ENCODE measurements at regions not wholly inside any gene's neighbourhood (a gene's known extent, or its start where the extent isn't known, plus 50 kb on each side); places are given as distances from the start of the nearest gene placed in this dataset.
"Not testable (repeated sequence)": the region's sequence is repeated elsewhere in the genome, so short reads cannot be mapped to it uniquely, and the experiment has no call there.

DNA sequence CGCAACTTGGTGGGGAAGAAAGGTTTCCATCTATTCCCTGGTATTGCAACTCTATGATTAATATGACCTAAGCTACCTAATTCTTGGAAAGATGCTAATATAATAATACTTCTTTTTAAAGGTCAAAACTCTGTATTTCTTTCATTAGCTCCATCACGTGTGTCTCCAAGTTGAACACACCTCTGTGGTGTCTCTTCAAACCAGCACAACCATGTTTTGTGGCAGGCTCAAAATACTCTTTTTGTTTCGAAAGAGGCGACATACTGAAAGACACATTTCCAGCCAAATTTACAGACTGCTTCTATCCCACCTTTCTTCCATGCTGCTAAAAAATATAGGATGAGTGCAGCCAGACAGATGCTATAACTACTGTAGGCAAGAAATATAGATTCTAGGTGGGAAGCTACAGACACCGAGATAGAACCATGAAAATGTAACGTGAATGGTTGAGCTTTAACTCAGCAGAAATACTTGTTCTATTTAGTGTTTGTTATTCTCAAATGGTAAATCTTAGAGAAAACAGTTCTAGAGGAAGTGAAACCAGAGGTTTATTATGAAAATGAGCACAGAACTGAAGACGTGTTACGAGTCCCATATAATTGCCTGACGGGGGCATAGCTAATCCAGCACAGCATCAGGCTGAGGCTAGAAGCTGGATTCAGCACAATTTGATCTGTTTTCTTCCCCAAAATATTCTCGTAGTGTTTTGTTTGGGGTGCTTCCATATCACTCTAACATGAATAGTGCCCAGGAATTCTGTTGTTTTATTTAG, 991.5 kb upstream of the FANCL start:
- intact Hi-C loops (cut with micrococcal nuclease), result no loop called here

DNA sequence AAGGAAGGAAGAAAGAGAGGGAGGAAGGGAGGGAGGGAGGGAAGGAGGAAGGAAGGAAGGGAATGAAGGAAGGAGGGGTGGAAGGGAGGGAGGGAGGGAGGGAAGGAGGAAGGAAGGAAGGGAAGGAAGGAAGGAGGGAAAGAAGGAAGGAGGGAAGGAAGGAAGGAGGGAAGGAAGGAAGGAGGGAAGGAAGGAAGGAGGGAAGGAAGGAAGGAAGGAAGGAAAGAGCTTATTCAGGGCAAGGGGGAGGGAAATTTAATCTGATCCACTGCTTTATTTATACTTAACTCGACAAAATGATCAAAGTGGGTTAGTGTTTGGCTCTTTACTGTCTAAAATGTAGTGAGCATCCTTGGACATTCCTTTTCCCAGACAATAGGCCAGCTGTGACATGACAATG, 985.2 kb upstream of the FANCL start:
- intact Hi-C loops (cut with micrococcal nuclease), result not testable (repeated sequence)

DNA sequence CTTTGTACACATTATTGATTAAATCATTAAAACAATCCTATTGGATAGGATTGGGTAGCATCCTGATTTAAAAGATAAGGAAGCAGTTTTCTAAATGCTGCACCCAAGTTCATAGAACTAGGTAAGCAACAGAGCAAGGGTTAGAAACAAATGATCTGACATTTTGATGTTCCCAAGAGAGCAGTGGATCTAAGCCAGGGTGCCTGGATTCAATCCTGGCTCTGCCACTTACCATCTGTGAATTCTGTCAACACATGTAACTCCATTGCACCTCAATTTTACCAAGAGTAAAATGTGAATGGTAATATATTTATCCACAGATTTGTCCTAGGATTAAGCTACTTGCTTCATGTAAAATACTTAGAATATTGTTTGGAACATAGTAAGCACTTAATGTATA, 982.6 kb upstream of the FANCL start:
- intact Hi-C loops (cut with micrococcal nuclease), result no loop called here

DNA sequence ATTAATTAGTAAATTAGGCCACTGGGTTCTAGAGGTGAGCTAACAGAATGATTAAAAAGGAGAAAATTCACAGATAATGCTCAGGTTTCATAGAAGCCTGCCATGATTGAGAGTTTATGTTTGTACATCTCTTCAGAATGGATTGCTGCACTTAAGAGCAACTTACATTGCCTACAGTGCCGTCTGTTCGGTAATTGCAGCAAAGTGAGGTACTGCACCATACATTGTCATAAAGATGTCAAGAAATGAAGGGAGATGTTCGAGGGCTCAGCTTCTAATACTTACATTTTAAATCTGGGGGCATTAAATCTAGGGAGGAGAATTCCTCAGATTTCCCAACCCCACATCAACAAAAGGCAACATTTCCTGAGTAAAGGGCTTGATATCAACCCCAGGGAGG, 976.2 kb upstream of the FANCL start:
- intact Hi-C loops (cut with micrococcal nuclease), result no loop called here

DNA sequence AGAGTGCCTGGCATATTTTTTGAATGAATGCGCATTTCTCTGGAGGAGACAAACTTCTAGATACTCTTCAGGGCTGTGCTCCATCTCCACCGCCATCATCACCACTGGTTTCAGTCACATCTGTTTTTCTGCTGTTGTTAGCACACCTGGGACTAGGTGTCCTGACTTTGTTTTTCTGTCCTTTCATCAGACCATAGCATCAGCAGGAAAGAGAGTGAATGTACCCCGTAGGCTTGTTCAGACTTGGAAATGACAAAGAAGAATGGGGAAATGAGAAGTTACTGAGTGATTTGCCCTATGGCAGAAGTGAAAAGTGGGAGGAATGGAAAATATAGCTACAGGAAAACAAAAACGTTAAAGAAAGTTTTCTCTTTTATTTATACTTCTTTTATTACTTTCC, 965.2 kb upstream of the FANCL start:
- intact Hi-C loops (cut with micrococcal nuclease), result loop anchor here (1.0 kb wide), 1 partner anchor 29 kb away; no protein-coding TSS in a partner anchor

DNA sequence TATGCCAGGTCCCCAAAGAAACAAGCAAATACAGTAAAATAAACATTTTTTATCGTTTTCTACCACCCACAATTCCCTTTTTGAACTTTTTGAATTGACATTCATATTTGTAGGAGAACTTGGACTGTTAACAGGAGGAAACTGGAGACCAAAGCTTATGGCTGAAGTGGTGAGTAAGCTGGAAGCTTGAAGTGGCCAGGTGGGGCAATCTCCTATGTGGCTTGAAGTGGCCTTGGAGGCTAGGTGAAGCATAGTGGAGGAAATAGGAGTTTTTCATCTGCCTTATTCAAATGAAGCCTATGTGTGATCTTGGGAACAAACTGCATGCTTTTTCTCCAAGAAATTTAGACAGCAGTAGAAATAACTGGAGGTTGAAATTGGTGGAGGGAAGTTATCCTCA, 962.9 kb upstream of the FANCL start:
- intact Hi-C loops (cut with micrococcal nuclease), result no loop called here

DNA sequence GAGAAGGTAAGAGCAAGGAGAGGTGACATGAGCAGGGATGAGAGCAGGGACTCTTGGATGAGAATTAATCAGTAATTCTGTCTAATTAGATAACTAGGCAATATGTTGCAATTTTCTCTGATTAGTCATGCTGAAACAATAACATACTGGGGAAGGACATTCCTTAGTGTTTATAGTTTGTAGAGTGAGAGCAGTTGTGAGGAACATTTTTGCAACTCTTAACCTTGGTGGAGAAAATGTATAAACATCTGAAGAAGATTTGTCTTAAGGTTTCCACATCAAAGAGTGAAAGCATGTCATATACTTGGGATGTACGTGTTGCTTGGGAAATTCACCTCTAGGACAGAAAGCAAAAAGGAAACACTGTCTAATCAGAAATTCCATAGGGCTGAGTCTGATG, 955.4 kb upstream of the FANCL start:
- intact Hi-C loops (cut with micrococcal nuclease), result no loop called here

DNA sequence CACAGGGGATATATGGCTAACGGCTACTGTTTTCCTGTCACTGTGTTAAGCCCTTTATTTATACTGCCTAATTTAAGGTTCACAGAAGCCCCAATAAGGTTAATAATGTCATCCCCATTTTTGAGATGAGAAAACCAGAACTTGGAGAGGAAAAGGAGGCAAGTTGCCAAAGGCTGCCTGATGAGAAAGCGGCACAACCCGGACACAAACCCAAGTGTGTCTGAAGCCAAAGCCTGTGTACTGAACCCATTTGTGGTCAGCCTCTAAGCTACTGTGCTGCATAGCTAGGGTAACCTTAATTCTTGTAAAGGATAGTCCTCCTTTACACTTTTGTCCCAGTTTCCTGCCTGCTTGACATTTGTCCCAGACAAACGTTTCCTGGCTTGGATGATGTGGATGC, 954.7 kb upstream of the FANCL start:
- intact Hi-C loops (cut with micrococcal nuclease), result no loop called here

DNA sequence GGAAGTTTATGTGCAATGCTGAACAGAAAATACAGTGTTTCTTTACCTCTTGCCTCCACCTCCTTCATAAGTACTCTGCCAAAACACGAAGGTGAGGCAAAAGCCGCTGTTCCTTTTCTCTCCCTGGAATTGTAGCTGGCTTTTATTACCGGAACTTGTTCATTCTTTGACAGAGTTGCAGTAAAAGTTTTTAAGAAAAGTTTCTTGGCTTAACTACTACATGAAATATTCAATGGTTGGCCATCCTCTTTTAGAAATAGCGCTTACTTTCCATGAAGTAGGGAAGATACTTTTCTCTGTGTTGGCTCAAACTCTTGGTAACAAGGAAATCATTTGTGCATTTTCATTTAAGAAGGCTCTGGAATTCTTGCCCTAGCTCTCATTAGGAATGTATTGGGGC, 950.7 kb upstream of the FANCL start:
- intact Hi-C loops (cut with micrococcal nuclease), result no loop called here

DNA sequence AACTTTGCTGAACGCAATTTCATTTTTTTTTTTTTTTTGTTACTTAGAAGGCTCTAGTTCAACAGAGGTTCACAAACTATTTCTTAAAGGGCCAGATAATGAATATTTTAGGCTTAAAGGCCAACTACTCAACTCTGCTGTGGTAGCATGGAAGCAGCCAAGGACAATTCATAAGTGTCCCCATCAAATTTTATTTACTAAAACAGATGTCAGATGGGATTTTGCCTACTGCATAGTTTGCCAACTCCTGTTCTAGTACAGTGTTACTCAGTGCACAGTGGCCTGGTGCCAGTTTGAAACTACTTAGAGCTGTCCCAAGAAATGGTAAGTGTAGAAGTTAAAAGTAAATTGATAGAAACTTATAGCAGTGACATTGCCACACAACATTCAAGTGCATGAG, 949.4 kb upstream of the FANCL start:
- intact Hi-C loops (cut with micrococcal nuclease), result no loop called here

DNA sequence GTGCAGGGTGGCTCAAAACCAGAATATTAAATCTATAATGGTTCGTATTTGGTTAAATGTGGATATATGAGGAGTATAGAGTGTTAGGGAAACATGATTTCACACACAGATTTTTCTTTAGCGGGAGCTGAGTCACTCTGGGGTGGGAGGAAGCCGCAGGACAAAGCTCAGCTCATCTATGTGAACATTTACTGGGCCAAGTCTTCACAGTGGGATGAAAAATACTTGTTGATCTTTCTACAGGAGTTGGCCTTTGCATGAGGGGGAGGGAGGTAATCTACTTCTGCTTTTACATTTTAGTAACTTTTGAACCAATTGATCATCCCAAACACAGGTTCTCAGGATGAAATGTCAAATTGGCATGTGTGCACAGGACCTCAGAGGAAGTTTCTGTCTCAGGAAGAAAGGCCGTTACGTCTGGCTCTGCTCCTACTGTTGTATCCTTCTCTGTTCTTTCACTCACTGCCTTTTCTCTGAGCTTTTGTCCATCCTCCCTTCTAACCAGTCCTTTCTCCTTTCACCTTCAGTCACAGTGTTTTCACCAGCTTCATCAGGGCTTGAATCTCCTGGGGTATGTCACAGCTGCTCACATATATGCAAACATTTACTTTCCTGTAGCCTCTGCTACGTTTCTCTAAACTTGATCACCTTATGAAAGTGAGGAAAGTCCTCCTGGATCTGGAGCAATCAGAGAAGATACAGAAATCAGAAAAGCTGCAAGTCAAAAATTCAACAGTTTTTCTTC, 943.3 kb upstream of the FANCL start:
- intact Hi-C loops (cut with micrococcal nuclease), result no loop called here

DNA sequence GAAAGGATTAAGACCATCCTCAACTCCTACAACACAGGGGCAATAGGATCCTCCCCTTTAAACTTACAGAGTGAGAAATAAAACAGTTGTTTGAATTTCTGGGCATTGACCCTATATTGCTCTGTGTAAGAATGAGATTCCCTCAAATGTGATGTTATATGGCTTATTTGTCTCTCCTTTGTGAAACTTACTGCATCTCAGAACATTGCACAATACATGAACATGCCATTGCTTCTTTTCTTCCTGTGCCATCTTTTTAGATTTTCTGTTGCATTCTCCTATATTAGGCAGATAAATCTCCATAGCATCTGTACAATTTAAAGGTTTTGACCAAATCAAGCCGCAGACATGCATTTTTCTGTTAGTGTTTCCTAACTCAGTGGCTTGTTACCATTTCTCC, 941.9 kb upstream of the FANCL start:
- intact Hi-C loops (cut with micrococcal nuclease), result no loop called here

DNA sequence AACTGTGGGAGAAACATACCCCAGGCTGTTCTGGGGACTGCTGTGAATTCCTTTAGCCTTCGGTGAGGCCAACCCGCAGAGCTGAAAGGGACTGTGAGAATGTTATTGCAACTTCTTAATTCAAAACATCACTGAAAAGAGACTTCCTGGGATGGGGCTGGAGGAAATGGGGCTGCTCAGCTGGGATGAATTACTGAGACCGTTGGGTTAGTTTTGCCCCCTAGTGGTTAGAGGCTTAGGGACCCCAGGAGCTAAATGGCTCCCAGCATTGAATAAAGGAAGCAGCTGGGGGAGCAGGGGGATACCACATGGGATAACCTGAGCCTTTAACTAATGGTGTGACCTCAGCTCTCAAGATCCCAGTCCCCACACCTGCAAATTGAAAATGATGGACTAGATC, 941.1 kb upstream of the FANCL start:
- intact Hi-C loops (cut with micrococcal nuclease), result no loop called here

DNA sequence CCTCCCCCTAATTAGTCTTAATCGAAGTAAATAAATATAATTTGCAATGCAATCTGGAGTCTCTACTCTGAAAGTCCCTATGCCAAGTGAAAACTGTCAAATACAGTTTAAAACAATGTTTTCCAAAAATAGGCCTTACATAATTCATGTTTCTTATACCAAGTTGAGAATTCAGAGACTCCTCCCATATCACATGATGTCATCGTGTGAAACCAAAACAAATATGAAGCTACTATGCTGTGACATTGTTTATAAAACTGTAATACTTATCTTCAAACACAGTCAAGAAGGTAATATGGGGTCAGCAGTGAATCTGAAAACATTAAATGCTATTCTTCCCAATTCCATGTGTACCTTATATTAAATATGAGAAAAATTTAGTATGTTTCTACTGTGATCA, 940.2 kb upstream of the FANCL start:
- intact Hi-C loops (cut with micrococcal nuclease), result no loop called here

DNA sequence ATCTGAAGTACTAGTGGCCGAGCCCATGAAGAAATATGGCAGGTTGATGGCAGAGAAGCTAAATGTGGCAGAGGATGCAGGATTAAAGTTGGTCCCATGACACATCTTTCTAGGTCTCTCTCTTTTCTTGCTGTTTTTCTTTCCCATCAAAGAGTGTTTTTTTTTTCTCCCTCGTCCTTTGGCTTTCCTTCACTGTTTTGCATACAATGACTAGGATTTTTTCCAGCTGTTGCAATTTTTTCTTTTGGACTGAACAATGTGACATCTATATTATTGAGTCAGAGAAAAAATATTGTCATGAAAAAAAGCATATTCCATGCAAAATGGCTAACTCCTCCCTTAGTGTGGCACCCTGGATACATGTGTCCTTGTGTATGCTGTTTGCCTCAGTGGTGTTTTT, 939.5 kb upstream of the FANCL start:
- intact Hi-C loops (cut with micrococcal nuclease), result no loop called here

DNA sequence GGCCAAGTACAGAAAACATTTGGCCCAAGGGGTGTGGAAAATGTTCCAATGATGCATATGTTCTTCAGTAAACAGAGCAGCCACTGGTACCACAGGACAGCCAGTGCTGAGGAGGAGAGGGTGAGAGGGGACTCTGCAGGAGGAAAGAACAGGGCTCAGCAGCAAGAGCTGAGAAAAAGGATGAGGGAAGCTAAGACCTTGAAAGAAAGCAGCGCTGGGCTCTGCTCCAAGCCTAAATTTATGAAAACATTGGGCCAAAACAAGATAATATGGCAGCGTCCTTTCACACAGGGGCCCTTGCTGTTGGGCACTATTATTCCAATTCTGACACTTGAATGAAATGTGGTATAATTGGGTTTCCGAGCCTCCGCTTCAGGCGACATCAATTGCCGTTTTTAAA, 939.0 kb upstream of the FANCL start:
- intact Hi-C loops (cut with micrococcal nuclease), result no loop called here

DNA sequence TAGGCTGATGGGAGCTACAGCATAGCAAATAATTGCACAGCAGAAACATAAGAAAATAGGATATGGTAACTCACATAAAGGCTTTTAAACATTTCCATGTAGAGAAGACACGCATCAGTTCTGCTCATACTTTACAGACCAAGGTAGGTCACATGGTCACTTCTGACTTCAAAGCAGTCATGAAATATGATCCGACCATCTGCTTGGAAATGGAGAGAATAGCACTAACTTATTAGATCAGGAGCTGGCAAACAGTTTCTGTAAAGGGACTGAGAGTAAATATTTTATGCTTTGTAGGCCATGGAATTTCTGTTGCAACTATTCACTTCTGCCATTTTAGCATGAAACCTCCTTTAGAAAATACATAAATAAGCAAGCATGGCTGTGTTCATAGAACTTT, 936.6 kb upstream of the FANCL start:
- intact Hi-C loops (cut with micrococcal nuclease), result no loop called here

DNA sequence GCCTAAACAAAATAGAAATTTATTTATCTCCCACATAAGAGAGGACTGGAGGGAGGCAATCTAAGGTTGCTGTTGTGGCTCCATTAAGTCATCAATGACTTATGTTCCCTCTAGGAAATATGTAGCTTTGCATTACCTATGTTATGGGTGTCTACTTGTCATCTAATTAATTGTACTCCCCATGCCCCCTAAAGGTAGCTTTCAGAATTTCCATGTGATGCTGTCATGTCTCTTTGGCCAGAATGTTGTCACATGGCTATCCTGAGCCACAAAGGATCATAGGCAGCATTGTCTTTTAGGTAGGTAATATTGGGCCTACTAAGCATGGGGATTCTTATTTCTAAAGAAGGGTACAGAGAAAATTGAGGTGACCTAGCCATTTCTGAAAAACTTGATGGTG, 935.6 kb upstream of the FANCL start:
- intact Hi-C loops (cut with micrococcal nuclease), result no loop called here

DNA sequence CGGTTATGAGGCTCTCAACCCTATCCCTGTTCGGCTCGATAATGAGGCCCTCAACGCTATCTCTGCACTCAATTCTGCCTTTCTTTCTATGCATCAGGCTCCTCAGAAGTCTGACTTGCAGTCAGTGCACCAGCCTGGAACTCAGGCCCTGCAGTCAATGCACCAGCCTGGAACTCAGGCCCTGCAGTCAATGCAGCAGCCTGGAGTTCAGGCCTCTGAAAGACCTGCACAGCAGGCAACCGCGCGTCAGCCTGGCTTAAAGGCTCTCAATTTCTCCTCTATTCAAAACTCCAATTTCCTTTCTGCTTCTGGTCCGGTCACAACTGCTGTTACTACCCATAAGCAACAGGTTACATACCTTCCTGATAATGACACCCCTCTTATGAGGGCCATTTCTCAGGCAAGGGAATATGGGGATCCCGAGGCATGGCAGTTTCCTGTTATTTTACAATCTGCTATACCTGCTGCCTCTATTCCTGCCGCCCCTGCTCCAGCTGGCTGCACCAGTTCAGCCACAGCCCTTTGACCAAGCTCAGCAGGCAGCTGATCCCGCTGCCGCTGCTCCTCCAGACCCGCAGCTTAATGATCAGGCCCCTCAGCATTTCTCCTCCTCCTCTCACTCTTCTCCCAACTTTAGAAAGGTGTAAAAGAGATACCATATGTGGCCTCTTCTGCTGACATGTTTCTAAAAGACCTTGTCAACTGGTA, 933.6 kb upstream of the FANCL start:
- intact Hi-C loops (cut with micrococcal nuclease), result no loop called here

DNA sequence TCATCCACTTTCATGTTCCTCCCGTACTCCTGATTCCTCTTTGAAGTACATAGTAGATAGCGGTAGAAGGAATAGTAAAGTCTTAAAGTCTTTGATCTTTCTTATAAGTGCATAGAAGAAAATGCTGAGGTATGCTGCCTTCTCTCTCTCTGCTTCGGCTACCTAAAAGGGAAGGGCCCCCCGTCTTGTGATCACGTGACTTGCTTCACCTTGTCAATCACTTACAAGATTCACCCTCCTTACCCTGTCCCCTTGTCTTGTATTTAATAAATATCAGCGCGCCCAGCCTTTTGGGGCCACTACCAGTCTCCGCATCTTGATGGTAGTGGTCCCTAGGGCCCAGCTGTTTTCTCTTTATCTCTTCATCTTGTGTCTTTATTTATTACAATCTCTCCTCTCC, 932.2 kb upstream of the FANCL start:
- intact Hi-C loops (cut with micrococcal nuclease), result no loop called here

DNA sequence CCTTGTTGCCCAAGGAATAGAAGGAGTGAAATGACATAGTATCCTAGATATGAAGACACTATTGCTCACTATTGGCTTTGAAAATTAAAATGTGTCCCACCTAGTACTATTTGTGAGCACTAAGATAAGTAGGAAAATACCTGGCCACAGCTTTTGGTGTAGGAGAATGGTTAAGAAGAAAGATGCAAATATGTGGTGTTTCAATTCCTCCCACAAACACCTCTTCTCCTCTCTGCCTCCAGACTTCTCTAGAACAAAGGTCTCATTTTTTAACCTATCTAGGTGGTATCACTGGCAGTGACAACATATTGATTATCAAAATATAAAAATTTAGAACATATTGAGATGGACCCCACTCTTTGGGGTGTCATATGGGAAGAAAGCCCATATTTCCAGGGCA, 929.9 kb upstream of the FANCL start:
- intact Hi-C loops (cut with micrococcal nuclease), result no loop called here

DNA sequence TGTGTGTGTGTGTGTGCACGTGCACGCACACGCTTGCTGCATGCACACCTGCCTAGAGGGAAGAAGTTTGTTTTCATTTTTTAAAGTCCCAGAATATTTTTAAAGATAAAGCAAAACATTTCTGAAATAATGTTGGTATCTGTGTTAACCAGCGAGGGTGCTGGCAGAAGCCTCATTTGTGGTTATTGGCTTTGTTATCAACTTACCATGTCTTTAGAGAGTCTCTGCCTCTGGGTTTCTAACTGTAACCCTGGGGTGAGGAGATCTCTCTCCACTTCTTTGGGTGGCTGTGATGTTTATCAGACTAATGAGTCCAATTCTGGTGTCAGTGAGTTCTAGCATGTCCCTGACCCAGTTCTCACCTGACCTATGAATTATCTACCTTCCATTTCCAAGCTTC, 927.6 kb upstream of the FANCL start:
- intact Hi-C loops (cut with micrococcal nuclease), result no loop called here

DNA sequence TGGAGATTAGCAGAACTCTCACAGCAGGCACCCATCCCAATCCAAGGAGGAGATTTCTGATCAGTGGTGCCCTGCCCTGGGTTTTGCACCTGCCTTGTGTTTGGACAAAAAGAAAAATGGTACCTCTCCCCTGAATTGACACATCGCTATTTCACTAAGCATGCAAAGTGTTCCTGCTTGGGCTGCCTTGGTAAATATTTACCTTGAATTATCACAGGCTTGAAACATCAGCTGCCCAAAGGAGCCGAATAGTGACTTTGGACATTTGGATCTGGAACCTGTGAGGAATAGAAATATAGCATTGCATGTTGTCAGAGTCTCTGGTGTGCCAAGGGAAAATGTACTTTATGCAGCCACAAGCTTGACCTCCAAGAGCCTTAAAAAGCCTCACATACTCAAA, 926.4 kb upstream of the FANCL start:
- intact Hi-C loops (cut with micrococcal nuclease), result no loop called here

Measured in T-helper 1 cell treated with Interleukin-12 subunit alpha and Interleukin-12 subunit beta and Interleukin-4 antibody, amounts not matched to agents 30 ng/mL and 1 ng/mL, for 36 hours (primary cell).